H1 (cell line): ENCODE measurements at regions not wholly inside any gene's neighbourhood (a gene's known extent, or its start where the extent isn't known, plus 50 kb on each side); places are given as distances from the start of the nearest gene placed in this dataset.

Source experiments
- BACH1 ChIP-seq: IDR thresholded peaks from 2 replicates; pipeline ENCODE4 v1.6.1; 2012; ENCODE audit warnings: low read length, improper control_type of control experiment
- CBX8 ChIP-seq: fragments of 300-800, 300-1000 bp; sonication (generic); IDR thresholded peaks from 2 replicates; pipeline ENCODE4 v1.7.1; 2016; ENCODE audit warnings: low read depth, low read length, borderline replicate concordance
- EGR1 ChIP-seq: IDR thresholded peaks from 2 replicates; pipeline ENCODE4 v1.6.1; 2011; ENCODE audit warnings: low read depth, low read length, borderline replicate concordance
- HDAC2 ChIP-seq, 2 experiments: fragments of 300-600 bp in 1 of 2; sonication (generic) in 1 of 2; IDR thresholded peaks; 2 replicates each; pipeline ENCODE4 v1.6.1; 2011 to 2012; ENCODE audit warnings: low read depth in 2 of 2, low read length in 2 of 2, mild to moderate bottlenecking in 2 of 2, moderate library complexity in 2 of 2, borderline replicate concordance in 1 of 2, inconsistent platforms in 1 of 2
- JUND ChIP-seq: IDR thresholded peaks from 2 replicates; pipeline ENCODE4 v1.6.1; 2011; ENCODE audit warnings: mild to moderate bottlenecking, improper control_type of control experiment, low read length
- SIRT6 ChIP-seq: IDR thresholded peaks from one replicate; pipeline ENCODE4 v1.7.1; 2012; ENCODE audit warnings: low read length, inconsistent platforms
- SUZ12 ChIP-seq: fragments of 200-600 bp; sonication (generic); IDR thresholded peaks from 2 replicates; pipeline ENCODE4 v1.6.1; 2012; ENCODE audit warnings: mild to moderate bottlenecking, inconsistent platforms, low read length, moderate library complexity, mixed read lengths
- TAF1 ChIP-seq: IDR thresholded peaks from 2 replicates; pipeline ENCODE4 v1.6.1; 2011; ENCODE audit warnings: mild to moderate bottlenecking, low read depth, low read length

GRCh38 chr7:131021902-131022301 lies 287.9 kb upstream of the KLF14 start (continued):
- TF ChIP-seq JUND (no peak), HDAC2 (IDR thresholded peaks at IDR 0.05; ENCODE audit: borderline replicate concordance in 1 of 2, low read depth in 2 of 2, low read length in 2 of 2) (no peak), SUZ12 (no peak), SIRT6 (no peak), BACH1 (no peak), CBX8 (no peak), TAF1 (no peak), EGR1 (no peak)
